Activated naive CD8-positive, alpha-beta T cell treated with anti-CD3 and anti-CD28 coated beads, Interleukin-2, amount 50 U/mL, for 16 hours (primary cell): ENCODE measurements at regions not wholly inside any gene's neighbourhood (a gene's known extent, or its start where the extent isn't known, plus 50 kb on each side); places are given as distances from the start of the nearest gene placed in this dataset.
"Not testable (repeated sequence)": the region's sequence is repeated elsewhere in the genome, so short reads cannot be mapped to it uniquely, and the experiment has no call there.

Experiments
- DNase-seq: peaks from one replicate; pipeline ENCODE4 v3.0.0-alpha.2; 2020; ENCODE audit warnings: low read depth, low spot score

DNA sequence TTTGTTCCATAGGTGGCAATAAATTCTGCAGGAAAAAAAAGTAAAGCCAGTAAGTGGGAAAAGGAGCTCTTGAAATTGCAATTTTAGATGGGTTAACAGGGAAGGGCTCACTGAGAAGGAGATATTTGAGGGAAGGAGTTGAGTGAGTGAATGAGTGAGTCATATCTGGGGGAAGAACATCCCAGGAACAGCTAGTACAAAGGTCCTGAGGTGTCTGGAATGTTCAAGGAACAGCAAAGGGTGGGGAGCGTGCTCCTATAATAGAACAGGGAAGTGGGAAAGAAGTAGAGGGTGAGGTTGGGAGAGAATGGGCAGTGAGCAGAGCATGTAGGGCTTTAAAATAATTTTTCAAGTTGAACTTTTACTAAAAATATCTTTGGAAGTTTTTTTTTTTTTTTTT is 68.0 kb upstream of the PSME4 start:
- no peak for DNase-seq

DNA sequence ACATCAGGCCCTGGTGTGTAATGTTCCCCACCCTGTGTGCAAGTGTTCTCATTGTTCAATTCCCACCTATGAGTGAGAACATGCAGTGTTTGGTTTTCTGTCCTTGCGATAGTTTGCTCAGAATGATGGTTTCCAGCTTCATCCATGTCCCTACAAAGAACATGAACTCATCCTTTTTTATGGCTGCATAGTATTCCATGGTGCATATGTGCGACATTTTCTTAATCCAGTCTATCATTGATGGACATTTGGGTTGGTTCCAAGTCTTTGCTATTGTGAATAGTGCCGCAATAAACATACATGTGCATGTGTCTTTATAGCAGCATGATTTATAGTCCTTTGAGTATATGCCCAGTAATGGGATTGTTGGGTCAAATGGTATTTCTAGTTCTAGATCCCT is 60.5 kb upstream of the PSME4 start:
- DNase-seq: not testable (repeated sequence)

DNA sequence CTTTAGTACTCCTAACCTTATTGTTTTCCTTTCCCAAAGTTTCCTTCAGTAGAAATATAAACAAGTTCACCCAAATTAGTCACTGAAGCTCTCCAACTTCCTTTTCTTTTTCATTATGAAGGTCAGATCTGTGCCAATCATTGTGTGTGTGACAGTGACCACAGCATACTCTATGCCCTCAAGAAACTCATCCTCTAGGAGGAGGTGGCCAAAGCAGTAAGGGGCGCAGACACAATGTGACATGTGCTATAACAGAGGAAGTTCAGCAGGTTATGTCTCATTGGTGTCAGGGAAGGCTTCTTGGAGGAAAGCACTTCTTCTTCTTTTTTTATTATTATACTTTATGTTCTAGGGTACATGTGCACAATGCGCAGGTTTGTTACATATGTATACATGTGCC is 60.0 kb upstream of the PSME4 start:
- no peak for DNase-seq

DNA sequence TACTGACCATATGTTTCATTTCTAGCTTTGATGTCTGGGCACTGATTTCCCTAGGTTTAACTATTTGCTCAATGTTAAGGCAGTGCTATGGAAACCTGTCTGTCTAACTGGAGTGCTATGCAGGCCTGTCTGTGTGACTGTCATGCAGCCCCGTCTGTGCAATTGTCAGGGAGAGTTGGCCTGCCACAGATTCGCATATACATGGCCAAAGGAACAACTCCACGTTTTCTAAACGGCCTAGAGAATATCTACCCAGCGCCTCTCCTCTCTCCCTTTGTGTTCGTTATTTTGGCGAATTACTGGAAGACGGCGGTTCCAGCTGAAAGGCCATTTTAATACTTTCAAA is 59.6 kb upstream of the PSME4 start:
- no peak for DNase-seq

DNA sequence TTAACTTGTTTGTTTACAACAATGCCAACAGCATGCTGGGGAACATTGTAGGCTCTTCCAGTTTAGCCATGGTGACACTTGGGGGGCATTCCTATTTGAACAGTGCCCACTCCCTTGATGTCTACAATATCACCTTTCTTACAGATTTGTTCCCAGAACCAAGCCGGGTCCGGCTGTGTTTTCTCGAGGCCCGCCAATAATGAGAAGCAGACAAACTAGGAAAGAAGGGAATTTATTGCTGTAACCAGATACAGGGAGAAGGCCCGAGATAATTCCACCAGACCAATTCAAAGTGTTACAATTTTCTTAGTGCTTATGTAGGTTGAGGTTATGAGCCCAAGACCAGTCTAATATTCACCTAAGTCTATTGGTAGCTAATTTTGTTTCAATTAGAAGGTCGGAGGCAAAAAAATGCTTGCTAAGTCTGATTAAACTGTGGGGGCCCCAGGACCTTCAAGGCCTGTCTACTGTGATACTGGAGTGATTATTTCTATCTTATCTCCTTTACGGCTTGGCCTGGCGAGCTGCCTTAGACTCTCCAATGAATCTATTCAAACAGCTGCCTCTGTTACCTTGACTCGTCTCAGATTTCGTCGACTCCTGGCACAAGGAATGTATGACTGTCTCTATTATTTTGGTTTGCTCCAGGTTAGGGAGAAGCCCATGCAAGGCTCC is 59.1 kb upstream of the PSME4 start:
- no peak for DNase-seq

DNA sequence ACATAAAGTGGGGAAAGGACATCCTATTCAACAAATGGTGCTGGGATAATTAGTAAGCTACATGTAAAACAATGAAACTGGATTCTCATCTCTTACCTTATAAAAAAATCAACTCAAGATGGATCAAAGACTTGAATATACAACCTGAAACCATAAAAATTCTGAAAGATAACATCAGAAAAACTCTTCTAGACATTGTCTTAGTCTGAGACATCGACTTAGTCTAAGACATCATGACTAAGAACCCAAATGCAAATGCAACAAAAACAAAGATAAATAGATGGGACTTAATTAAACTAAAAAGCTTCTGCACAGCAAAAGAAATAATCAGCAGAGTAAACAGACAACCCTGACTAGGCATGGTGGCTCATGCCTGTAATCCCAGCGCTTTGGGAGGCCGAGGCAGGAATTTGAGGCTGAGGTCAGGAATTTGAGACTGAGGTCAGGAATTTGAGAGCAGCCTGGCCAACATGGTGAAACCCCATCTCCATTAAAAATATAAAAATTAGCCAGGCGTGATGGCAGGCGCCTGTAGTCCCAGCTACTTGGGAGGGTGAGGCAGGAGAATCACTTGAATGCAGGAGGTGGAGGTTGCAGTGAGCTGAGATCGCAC is 54.8 kb upstream of the PSME4 start:
- DNase-seq: not testable (repeated sequence)

DNA sequence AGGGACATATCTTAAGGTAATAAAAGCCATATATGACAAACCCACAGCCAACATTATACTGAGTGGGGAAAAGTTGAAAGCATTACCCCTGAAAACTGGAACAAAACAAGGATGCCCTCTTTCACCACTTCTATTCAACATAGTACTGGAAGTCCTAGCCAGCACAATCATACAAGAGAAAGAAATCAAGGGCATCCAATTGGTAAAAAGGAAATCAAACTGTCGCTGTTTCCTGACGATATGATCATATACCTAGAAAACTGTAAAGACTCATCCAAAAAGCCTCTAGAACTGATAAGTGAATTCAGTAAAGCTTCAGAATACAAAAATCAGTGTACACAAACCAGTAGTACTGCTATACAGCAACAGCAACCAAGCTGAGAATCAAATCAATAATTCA is 53.8 kb upstream of the PSME4 start:
- no peak for DNase-seq

DNA sequence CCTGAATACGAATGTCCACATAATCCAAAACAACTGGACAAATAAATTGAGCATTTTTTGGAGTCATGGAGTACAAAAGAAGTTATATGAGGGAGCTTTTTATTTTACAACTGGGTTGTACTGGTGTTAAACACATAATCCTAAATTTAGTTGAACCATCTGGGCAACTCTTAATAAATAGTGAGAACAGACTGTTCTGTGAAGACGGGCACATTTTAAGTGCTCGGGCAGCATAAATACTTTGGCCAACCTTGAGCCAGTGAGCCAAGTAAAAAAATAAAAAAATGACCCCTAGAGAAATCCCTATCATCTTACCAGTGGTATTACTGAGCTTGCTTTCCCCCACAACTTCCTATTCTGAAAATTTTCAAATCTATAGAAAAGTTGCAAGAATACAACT is 50.9 kb upstream of the PSME4 start:
- no peak for DNase-seq

DNA sequence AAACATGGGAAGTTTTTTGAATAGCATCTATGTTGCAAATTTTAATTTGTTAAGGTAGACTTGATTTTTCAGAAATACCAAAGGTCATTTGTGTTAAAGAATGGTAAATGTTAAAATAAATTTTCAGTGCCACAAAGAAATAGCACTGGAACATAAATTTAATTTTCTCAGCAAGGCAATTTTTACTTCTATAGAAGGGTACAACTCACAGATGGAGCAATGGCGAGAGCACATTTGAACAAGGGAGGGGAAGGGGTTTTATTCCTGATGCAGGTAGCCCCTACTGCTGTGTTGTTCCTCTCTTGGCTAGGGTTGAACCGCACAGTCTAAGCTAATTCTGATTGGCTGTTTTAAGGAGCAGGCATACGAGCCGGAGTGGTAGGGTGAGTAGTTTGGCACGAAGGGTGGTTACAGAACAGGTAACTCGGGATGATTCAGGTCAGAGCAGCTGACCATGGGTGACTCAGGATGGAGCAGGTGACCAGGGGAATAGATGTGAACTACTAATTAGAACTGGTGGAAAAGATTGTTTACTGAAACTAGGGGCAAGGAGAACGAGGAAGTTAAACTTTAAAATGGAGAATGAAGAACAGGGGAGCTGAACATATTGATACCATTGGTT is 50.1 kb upstream of the PSME4 start:
- DNase-seq: no peak
